Astrocyte of the cerebellum (primary cell): ENCODE measurements at regions not wholly inside any gene's neighbourhood (a gene's known extent, or its start where the extent isn't known, plus 50 kb on each side); places are given as distances from the start of the nearest gene placed in this dataset.

Experiments
- DNase-seq: peaks from one replicate; pipeline ENCODE4 v3.0.0-alpha.2; 2011; ENCODE audit warnings: low read depth
- H3K4me3 ChIP-seq: 2 replicates; pipeline ENCODE4 v1.5.1; 2011; ENCODE audit warnings: mild to moderate bottlenecking, low read depth, low read length, moderate library complexity
- CTCF ChIP-seq: IDR thresholded peaks from 2 replicates; pipeline ENCODE4 v1.5.1; 2012; ENCODE audit warnings: low read length, low read depth, moderate library complexity, mild to moderate bottlenecking; ENCODE audit errors: missing control alignments
- in situ Hi-C: cut with HindIII; loops from 2 replicates; pipeline ENCODE4 v1.10.0; 2017; ENCODE audit warnings: low sequenced_read_pairs

GRCh38 chr5:113652161-113652560 lies 138.7 kb downstream of the YTHDC2 start:
- DNase-seq: no peak
- TF ChIP-seq CTCF: no peak
- H3K4me3 ChIP-seq: no peak overlapping the region
- in situ Hi-C loops: no loop called here

DNA sequence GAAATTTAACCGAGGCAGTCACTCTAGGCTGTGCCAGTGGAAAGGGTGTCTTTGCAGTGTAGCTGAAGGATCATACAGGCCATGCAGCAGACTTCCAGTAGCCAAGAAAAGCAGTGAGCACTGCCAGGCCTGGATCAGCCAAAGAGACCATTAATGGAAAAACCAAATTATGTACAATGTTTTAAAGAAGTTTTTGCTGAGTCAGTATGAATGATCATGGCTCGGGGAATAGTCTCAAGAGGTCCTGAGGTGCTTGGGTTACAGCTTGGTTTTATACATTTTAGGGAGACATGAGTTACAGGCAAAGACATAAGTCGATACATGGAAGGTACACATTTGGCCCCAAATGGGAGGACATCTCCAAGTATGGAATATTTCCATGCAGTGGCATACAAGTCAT lies 141.3 kb downstream of the YTHDC2 start:
- no peak for DNase-seq
- H3K4me3 ChIP-seq: no peak overlapping the region
- TF ChIP-seq CTCF: no peak
- in situ Hi-C loops: no loop called here

DNA sequence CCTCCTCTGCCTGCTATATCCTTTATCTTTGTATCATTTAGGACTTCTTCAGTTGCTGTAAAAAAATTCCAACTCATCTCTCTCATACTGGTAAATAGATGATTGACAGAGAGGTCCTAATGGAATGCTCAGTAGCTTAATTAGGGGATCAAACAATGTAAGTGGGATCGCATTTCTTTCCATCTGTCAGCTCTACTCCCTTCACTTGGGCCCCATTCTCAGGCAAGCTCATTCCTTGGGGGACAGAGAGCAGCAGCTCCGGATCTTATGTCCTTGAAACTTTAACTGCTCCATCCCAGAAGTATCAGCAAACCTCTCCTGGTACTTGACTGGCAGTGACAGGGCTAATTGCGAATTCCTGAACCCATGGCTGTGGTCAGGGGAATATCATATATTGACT lies 146.7 kb downstream of the YTHDC2 start:
- no peak for DNase-seq
- H3K4me3 ChIP-seq: no peak overlapping the region
- in situ Hi-C loops: no loop called here
- no peak for TF ChIP-seq CTCF

DNA sequence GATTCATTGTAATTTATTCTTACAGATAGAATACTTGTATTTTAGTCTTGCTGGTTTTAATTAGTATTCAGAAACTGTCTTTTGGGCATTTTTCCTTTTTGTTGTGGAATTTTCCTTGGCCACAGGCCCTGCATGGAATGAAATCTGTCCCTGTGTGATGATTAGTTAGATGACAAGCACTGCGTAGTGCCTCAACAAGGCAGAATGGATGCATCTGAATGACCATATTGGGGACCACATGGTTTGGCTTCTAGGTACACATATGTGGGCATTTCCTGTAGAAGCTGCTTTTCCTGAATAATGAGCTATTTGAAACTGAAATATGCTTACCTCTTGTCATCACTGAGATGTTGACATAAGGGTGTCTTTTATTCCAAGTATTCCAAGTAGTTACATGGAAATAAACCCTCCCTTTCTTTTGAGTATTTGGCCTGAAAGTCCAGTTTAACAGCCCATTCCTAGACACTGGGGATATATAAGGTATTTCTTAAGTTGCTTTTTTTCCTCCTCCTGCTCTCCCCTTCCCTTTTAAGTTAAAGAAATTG lies 147.3 kb downstream of the YTHDC2 start:
- H3K4me3 ChIP-seq: no peak overlapping the region
- TF ChIP-seq CTCF: no peak
- in situ Hi-C loops: no loop called here
- no peak for DNase-seq

DNA sequence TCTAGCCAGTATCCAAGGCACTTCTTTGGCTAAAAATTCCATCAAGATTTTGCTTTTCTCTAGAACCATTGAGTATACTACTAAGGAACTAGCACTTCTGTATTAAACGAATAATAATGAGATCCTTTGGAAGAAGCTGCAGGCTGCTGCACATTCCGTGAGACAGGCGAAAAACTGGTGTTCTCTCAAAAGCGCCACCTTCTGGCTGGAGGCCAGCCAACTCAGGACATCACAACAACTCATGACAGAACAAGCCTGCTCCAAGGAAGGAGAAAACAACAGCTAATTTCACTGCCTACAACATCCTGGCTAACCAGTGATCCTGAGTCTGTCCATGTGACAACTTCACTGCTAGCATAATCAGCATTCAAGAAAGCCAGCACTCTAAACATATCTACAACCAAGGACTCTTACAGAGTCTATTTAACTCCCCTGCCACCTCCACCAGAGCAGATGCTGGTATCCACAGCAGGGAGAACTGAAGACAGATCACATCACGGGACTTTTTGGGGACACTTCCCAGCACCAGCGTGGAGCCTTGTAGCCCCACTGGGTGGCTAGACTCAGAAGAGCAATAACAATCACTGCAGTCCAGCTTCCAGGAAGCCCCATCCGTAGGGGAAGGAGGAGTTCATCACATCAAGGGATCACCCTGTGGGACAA lies 150.5 kb downstream of the YTHDC2 start:
- DNase-seq: no peak
- in situ Hi-C loops: no loop called here
- TF ChIP-seq CTCF: no peak
- H3K4me3 ChIP-seq: no peak overlapping the region

DNA sequence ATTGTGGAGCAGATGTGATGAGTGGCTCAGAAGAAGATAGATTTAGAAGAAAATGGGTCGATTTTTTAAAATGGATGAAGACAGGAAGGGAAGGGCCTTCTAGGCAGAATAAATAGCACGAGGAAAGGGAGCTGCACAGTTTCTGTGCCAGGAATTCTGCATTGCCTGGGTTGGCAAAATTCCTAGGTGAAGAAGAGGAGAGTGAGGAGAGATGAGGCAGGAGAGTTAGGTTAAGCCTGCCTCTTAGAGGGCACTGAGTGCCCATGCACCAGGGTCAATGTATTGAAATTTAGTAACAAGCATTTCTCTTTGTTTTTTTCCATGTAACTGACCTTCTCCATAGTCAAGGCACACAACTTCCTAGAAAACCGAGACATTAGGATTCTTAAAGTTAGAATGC lies 159.5 kb downstream of the YTHDC2 start:
- in situ Hi-C loops: no loop called here
- DNase-seq: no peak
- no peak overlapping the region for H3K4me3 ChIP-seq
- no peak for TF ChIP-seq CTCF

DNA sequence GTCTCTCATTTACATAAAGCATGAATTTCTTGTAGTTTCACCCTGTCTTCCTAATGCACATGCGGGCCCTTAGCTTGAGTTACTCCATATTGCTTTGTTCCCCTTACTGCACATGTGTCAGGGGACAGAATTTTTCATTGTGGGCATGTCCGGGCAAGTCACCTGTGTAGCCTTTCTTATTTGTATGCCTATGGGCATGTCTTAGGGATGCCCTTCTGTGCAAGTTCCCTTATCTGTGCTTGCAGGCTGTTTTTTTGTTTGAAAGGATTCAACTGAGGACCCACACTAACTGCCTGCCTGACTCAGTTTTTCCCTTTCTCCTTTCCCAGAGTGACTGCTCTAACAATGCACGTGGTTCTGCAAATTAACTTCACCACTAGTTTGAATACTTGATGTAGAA lies 161.7 kb downstream of the YTHDC2 start:
- TF ChIP-seq CTCF: no peak
- in situ Hi-C loops: loop anchor here (25.0 kb wide), 1 partner anchor 762 kb away; no protein-coding TSS in a partner anchor
- no peak overlapping the region for H3K4me3 ChIP-seq
- no peak for DNase-seq
